SK-N-SH treated with all-trans-retinoic acid at 6 μM for 48 hours (cell line): ENCODE measurements at regions not wholly inside any gene's neighbourhood (a gene's known extent, or its start where the extent isn't known, plus 50 kb on each side); places are given as distances from the start of the nearest gene placed in this dataset.
A peak's percentile ranks its signal among the peaks of the same experiment; 100 is the strongest.

Experiments used
- ATAC-seq: fragments of 200-7000 bp; cut with Tn5 transposase; 3 replicates; pipeline ENCODE4 v1.9.1; 2020; ENCODE audit warnings: mild to moderate bottlenecking, moderate library complexity
- ARNTL ChIP-seq: fragments of 450-650 bp; formaldehyde crosslinking; IDR thresholded peaks from 2 replicates; pipeline ENCODE4 v1.5.0; 2020; ENCODE audit warnings: low read depth, mild to moderate bottlenecking, moderate library complexity, borderline replicate concordance
- CSDC2 ChIP-seq: fragments of 250-450 bp; sonication (Bioruptor Pico); IDR thresholded peaks from 2 replicates; pipeline ENCODE4 v1.5.0; 2020; ENCODE audit warnings: mild to moderate bottlenecking, moderate library complexity
- ESRRG ChIP-seq: fragments of 250-450 bp; sonication (Bioruptor Pico); IDR thresholded peaks from 2 replicates; pipeline ENCODE4 v1.6.1; 2021; ENCODE audit warnings: mild to moderate bottlenecking
- GLIS3 ChIP-seq: fragments of 250-450 bp; sonication (Bioruptor Pico); IDR thresholded peaks from 2 replicates; pipeline ENCODE4 v1.5.0; 2020; ENCODE audit warnings: mild to moderate bottlenecking, moderate library complexity
- ISL1 ChIP-seq: fragments of 250-450 bp; sonication (Bioruptor Pico); IDR thresholded peaks from 2 replicates; pipeline ENCODE4 v2.1.2; 2022; ENCODE audit warnings: mild to moderate bottlenecking, moderate library complexity
- OSR1 ChIP-seq: fragments of 250-450 bp; sonication (Bioruptor Pico); IDR thresholded peaks from 2 replicates; pipeline ENCODE4 v1.8.0; 2022; ENCODE audit warnings: moderate library complexity, mild to moderate bottlenecking, inconsistent platforms
- PPARA ChIP-seq: fragments of 250-450 bp; sonication (Bioruptor Pico); IDR thresholded peaks from 2 replicates; pipeline ENCODE4 v1.5.0; 2020; ENCODE audit warnings: mild to moderate bottlenecking, borderline replicate concordance
- RARB ChIP-seq: fragments of 250-450 bp; sonication (Bioruptor Pico); IDR thresholded peaks from 2 replicates; pipeline ENCODE4 v1.8.0; 2021; ENCODE audit warnings: mild to moderate bottlenecking, moderate library complexity
- SNAI2 ChIP-seq: fragments of 250-450 bp; sonication (Bioruptor Pico); IDR thresholded peaks from 2 replicates; pipeline ENCODE4 v1.5.0; 2020; ENCODE audit warnings: mild to moderate bottlenecking, moderate library complexity
- TCF4 ChIP-seq: fragments of 250-450 bp; sonication (Bioruptor Pico); IDR thresholded peaks from 2 replicates; pipeline ENCODE4 v1.8.0; 2021; ENCODE audit warnings: mild to moderate bottlenecking, moderate library complexity, borderline replicate concordance
- TOX ChIP-seq: fragments of 250-450 bp; sonication (Bioruptor Pico); IDR thresholded peaks from 2 replicates; pipeline ENCODE4 v1.8.0; 2021; ENCODE audit warnings: mild to moderate bottlenecking, moderate library complexity, borderline replicate concordance
- ZC3H10 ChIP-seq: fragments of 250-450 bp; sonication (Bioruptor Pico); IDR thresholded peaks from 2 replicates; pipeline ENCODE4 v1.5.1; 2021; ENCODE audit warnings: mild to moderate bottlenecking, moderate library complexity
- ZFP3 ChIP-seq: fragments of 250-450 bp; sonication (Bioruptor Pico); IDR thresholded peaks from 2 replicates; pipeline ENCODE4 v1.5.0; 2020; ENCODE audit warnings: mild to moderate bottlenecking, moderate library complexity
- ZNF565 ChIP-seq: fragments of 450-650 bp; formaldehyde crosslinking; conservative IDR thresholded peaks from 2 replicates; pipeline ENCODE4 v1.5.0; 2020; ENCODE audit warnings: low read depth, mild to moderate bottlenecking, moderate library complexity
- ZNF70 ChIP-seq: fragments of 450-650 bp; formaldehyde crosslinking; IDR thresholded peaks from 2 replicates; pipeline ENCODE4 v1.5.0; 2020; ENCODE audit warnings: mild to moderate bottlenecking, moderate library complexity
- ZNF8 ChIP-seq: fragments of 450-650 bp; formaldehyde crosslinking; IDR thresholded peaks from 2 replicates; pipeline ENCODE4 v1.5.0; 2020; ENCODE audit warnings: mild to moderate bottlenecking, moderate library complexity
- TF ChIP-seq, protein P1 (sequence below): fragments of 250-450 bp; sonication (Bioruptor Pico); IDR thresholded peaks from 2 replicates; pipeline ENCODE4 v1.5.1; 2020; ENCODE audit warnings: low read depth, mild to moderate bottlenecking, moderate library complexity
- TF ChIP-seq, protein P2 (sequence below): fragments of 250-450 bp; sonication (Bioruptor Pico); IDR thresholded peaks from 2 replicates; pipeline ENCODE4 v1.8.0; 2020; ENCODE audit warnings: mild to moderate bottlenecking, moderate library complexity, borderline replicate concordance
- TF ChIP-seq, protein P3 (sequence below): fragments of 250-450 bp; sonication (Bioruptor Pico); IDR thresholded peaks from 2 replicates; pipeline ENCODE4 v1.5.1; 2021; ENCODE audit warnings: mild to moderate bottlenecking, moderate library complexity
- TF ChIP-seq, protein P4 (sequence below): fragments of 250-450 bp; sonication (Bioruptor Pico); IDR thresholded peaks from 2 replicates; pipeline ENCODE4 v1.8.0; 2021; ENCODE audit warnings: low read depth, mild to moderate bottlenecking, moderate library complexity, borderline replicate concordance
- TF ChIP-seq, protein P5 (sequence below): fragments of 250-450 bp; sonication (Bioruptor Pico); IDR thresholded peaks from 2 replicates; pipeline ENCODE4 v1.5.0; 2020; ENCODE audit warnings: mild to moderate bottlenecking, moderate library complexity

DNA sequence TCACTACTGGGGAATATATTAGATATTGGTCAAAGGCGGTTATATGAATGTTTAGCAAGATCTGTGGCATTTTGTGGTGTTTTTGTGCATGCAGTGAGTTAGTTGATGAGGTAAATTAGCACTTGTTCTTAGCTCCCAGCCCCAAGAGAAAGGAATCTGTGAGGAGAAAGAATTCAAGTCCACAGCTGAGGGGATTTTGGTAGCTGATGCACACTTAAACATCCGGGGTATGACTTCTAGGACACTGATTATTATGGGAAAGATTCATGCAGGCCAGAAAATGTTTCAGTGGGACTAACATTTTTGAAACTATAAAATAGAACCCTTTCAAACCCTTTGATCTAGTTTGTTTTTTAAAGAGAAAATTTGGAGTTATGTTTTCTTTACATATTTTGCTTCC lies 118.2 kb upstream of the RPS23 start:
- peak; percentile 3; the same call in 2 of the 3 replicates for ATAC-seq
- TF ChIP-seq ESRRG (CRISPR knock-in tag) (no peak), TCF4 (no peak), ZNF70 (no peak), ZFP3 (CRISPR knock-in tag) (no peak), ZC3H10 (CRISPR knock-in tag) (no peak), PPARA (no peak), OSR1 (CRISPR knock-in tag) (no peak), RARB (no peak), GLIS3 (CRISPR knock-in tag) (no peak), CSDC2 (CRISPR knock-in tag) (no peak), ISL1 (CRISPR knock-in tag) (no peak), ZNF8 (CRISPR knock-in tag) (no peak), ARNTL (CRISPR knock-in tag) (no peak), ZNF565 (CRISPR knock-in tag) (no peak), SNAI2 (CRISPR knock-in tag) (no peak)
- TF ChIP-seq, protein P1, sequence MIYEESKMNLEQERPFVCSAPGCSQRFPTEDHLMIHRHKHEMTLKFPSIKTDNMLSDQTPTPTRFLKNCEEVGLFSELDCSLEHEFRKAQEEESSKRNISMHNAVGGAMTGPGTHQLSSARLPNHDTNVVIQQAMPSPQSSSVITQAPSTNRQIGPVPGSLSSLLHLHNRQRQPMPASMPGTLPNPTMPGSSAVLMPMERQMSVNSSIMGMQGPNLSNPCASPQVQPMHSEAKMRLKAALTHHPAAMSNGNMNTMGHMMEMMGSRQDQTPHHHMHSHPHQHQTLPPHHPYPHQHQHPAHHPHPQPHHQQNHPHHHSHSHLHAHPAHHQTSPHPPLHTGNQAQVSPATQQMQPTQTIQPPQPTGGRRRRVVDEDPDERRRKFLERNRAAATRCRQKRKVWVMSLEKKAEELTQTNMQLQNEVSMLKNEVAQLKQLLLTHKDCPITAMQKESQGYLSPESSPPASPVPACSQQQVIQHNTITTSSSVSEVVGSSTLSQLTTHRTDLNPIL, result no peak
- TF ChIP-seq, protein P2, sequence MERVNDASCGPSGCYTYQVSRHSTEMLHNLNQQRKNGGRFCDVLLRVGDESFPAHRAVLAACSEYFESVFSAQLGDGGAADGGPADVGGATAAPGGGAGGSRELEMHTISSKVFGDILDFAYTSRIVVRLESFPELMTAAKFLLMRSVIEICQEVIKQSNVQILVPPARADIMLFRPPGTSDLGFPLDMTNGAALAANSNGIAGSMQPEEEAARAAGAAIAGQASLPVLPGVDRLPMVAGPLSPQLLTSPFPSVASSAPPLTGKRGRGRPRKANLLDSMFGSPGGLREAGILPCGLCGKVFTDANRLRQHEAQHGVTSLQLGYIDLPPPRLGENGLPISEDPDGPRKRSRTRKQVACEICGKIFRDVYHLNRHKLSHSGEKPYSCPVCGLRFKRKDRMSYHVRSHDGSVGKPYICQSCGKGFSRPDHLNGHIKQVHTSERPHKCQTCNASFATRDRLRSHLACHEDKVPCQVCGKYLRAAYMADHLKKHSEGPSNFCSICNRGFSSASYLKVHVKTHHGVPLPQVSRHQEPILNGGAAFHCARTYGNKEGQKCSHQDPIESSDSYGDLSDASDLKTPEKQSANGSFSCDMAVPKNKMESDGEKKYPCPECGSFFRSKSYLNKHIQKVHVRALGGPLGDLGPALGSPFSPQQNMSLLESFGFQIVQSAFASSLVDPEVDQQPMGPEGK, result no peak
- TF ChIP-seq, protein P3, sequence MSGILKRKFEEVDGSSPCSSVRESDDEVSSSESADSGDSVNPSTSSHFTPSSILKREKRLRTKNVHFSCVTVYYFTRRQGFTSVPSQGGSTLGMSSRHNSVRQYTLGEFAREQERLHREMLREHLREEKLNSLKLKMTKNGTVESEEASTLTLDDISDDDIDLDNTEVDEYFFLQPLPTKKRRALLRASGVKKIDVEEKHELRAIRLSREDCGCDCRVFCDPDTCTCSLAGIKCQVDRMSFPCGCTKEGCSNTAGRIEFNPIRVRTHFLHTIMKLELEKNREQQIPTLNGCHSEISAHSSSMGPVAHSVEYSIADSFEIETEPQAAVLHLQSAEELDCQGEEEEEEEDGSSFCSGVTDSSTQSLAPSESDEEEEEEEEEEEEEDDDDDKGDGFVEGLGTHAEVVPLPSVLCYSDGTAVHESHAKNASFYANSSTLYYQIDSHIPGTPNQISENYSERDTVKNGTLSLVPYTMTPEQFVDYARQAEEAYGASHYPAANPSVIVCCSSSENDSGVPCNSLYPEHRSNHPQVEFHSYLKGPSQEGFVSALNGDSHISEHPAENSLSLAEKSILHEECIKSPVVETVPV (CRISPR knock-in tag), result no peak
- TF ChIP-seq, protein P4, sequence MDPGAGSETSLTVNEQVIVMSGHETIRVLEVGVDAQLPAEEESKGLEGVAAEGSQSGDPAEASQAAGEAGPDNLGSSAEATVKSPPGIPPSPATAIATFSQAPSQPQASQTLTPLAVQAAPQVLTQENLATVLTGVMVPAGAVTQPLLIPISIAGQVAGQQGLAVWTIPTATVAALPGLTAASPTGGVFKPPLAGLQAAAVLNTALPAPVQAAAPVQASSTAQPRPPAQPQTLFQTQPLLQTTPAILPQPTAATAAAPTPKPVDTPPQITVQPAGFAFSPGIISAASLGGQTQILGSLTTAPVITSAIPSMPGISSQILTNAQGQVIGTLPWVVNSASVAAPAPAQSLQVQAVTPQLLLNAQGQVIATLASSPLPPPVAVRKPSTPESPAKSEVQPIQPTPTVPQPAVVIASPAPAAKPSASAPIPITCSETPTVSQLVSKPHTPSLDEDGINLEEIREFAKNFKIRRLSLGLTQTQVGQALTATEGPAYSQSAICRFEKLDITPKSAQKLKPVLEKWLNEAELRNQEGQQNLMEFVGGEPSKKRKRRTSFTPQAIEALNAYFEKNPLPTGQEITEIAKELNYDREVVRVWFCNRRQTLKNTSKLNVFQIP (CRISPR knock-in tag), result no peak
- TF ChIP-seq, protein P5, sequence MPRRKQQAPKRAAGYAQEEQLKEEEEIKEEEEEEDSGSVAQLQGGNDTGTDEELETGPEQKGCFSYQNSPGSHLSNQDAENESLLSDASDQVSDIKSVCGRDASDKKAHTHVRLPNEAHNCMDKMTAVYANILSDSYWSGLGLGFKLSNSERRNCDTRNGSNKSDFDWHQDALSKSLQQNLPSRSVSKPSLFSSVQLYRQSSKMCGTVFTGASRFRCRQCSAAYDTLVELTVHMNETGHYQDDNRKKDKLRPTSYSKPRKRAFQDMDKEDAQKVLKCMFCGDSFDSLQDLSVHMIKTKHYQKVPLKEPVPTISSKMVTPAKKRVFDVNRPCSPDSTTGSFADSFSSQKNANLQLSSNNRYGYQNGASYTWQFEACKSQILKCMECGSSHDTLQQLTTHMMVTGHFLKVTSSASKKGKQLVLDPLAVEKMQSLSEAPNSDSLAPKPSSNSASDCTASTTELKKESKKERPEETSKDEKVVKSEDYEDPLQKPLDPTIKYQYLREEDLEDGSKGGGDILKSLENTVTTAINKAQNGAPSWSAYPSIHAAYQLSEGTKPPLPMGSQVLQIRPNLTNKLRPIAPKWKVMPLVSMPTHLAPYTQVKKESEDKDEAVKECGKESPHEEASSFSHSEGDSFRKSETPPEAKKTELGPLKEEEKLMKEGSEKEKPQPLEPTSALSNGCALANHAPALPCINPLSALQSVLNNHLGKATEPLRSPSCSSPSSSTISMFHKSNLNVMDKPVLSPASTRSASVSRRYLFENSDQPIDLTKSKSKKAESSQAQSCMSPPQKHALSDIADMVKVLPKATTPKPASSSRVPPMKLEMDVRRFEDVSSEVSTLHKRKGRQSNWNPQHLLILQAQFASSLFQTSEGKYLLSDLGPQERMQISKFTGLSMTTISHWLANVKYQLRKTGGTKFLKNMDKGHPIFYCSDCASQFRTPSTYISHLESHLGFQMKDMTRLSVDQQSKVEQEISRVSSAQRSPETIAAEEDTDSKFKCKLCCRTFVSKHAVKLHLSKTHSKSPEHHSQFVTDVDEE, result no peak

DNA sequence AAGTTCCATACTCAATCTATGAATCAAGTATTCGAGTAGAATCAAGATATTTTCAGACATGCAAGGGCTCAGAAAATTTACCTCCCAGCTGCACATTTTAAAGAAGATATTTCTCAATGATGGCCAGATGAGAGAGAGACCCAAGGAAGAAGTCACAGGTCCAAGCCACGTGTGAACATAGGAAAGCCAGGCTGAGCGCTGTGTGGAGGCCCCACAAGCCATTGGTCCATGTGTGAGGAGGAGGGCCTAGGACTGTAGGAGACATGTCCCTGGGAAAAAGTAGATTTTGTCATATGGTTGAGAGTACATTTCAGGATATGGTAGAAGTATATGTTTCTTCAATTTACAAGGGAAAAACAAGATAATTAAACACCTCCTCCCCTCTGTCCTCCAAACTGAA lies 115.8 kb upstream of the RPS23 start:
- TF ChIP-seq, protein P5, result no peak
- no peak for TF ChIP-seq ARNTL (CRISPR knock-in tag)
- no peak for TF ChIP-seq ZNF70
- no peak for TF ChIP-seq ISL1 (CRISPR knock-in tag)
- TF ChIP-seq ZC3H10 (CRISPR knock-in tag), result no peak
- TF ChIP-seq ZFP3 (CRISPR knock-in tag), result no peak
- TF ChIP-seq ZNF565 (CRISPR knock-in tag), result no peak
- TF ChIP-seq TOX (CRISPR knock-in tag), result no peak
- TF ChIP-seq RARB, result no peak
- TF ChIP-seq TCF4, result no peak
- TF ChIP-seq, protein P3 (CRISPR knock-in tag), result no peak
- no peak for TF ChIP-seq ZNF8 (CRISPR knock-in tag)
- TF ChIP-seq CSDC2 (CRISPR knock-in tag), result no peak
- ATAC-seq, result no peak
